B cell (primary cell): ENCODE measurements at regions not wholly inside any gene's neighbourhood (a gene's known extent, or its start where the extent isn't known, plus 50 kb on each side); places are given as distances from the start of the nearest gene placed in this dataset.

Experiments used
- ATAC-seq: fragments of 200-7000 bp; cut with Tn5 transposase; one replicate; pipeline ENCODE4 v1.10.0; 2021; ENCODE audit warnings: low read depth, mild to moderate bottlenecking, moderate number of reproducible peaks, moderate library complexity
- CTCF ChIA-PET: fragments of 350-600 bp; sonication (Branson Sonifier 250); formaldehyde crosslinking; loops from one replicate; lab custom pipeline; 2021; ENCODE audit warnings: antibody characterized with exemption, inconsistent platforms; lab: Charles Lee
- POLR2A ChIA-PET: fragments of 350-600 bp; sonication (Branson Sonifier 250); formaldehyde crosslinking; loops from one replicate; lab custom pipeline; 2021; ENCODE audit warnings: antibody characterized with exemption; lab: Charles Lee
- DNase-seq: peaks from one replicate; pipeline ENCODE4 v3.0.0; 2013
- H2AFZ ChIP-seq: 2 replicates; pipeline ENCODE4 v1.6.1; 2012; ENCODE audit warnings: mild to moderate bottlenecking, low read depth, low read length; ENCODE audit not compliant: insufficient read depth, poor library complexity, severe bottlenecking
- H3K27ac ChIP-seq, 2 donors: 1 replicate in 1 of 2; 2 replicates in 1 of 2; pipeline ENCODE4 v1.5.1; 2012 to 2013; ENCODE audit warnings: low read length in 2 of 2, mild to moderate bottlenecking in 2 of 2, moderate library complexity in 1 of 2
- H3K27me3 ChIP-seq, 4 experiments: fragments of 200-600 bp in 1 of 4; sonication (generic) in 1 of 4; replicated peaks in 1 of 4; 1 replicate in 2 of 4; 2 replicates in 2 of 4; pipeline versions ENCODE4 v1.6.1 to v1.7.0; 2013 to 2016; ENCODE audit warnings: low read length in 3 of 4, mild to moderate bottlenecking in 2 of 4, mixed read lengths in 1 of 4, moderate library complexity in 1 of 4; ENCODE audit not compliant: insufficient read depth in 4 of 4, control insufficient read depth in 3 of 4; ENCODE audit errors: control extremely low read depth in 1 of 4
- H3K36me3 ChIP-seq, 2 experiments: replicated peaks in 1 of 2; 1 replicate in 1 of 2; 2 replicates in 1 of 2; pipeline versions ENCODE4 v1.6.1 to v1.7.1; 2013; ENCODE audit warnings: low read length in 1 of 2; ENCODE audit not compliant: insufficient read depth in 2 of 2, control insufficient read depth in 1 of 2; ENCODE audit errors: control extremely low read depth in 1 of 2, extremely low read depth in 1 of 2
- H3K4me1 ChIP-seq, 2 donors: fragments of 200-600 bp in 1 of 2; sonication (generic) in 1 of 2; 1 replicate in 1 of 2; 2 replicates in 1 of 2; pipeline versions ENCODE4 v1.5.1 to v1.6.1; 2013 to 2017; ENCODE audit warnings: low read length in 2 of 2; ENCODE audit not compliant: control insufficient read depth in 2 of 2, insufficient read depth in 2 of 2
- H3K4me2 ChIP-seq: replicated peaks from 2 replicates; pipeline ENCODE3; 2012; ENCODE audit warnings: mild to moderate bottlenecking, low read depth, low read length; ENCODE audit not compliant: poor library complexity, severe bottlenecking
- H3K4me3 ChIP-seq, 5 experiments: fragments of 200-600 bp in 1 of 5; sonication (generic) in 1 of 5; 1 replicate in 3 of 5; 2 replicates in 2 of 5; pipeline versions ENCODE4 v1.5.1 to v1.7.0; 2011 to 2016; ENCODE audit warnings: low read length in 4 of 5, mild to moderate bottlenecking in 4 of 5, low read depth in 2 of 5, control low read depth in 1 of 5, moderate library complexity in 1 of 5; ENCODE audit not compliant: insufficient read depth in 1 of 5; ENCODE audit errors: control extremely low read depth in 1 of 5, extremely low read depth in 1 of 5
- H3K79me2 ChIP-seq: fragments of 200-600 bp; sonication (generic); one replicate; pipeline ENCODE4 v1.6.0; 2016; ENCODE audit warnings: low read length; ENCODE audit not compliant: control insufficient read depth, insufficient read depth
- H3K9ac ChIP-seq: fragments of 200-600 bp; sonication (generic); 2 replicates; pipeline ENCODE4 v1.6.1; 2017; ENCODE audit warnings: mild to moderate bottlenecking, low read length, moderate library complexity
- H3K9me3 ChIP-seq, 3 donors: one replicate each; pipeline versions ENCODE4 v1.6.1 to v1.7.1; 2013; ENCODE audit warnings: low read length in 2 of 3; ENCODE audit not compliant: control insufficient read depth in 2 of 3, insufficient read depth in 1 of 3; ENCODE audit errors: control extremely low read depth in 1 of 3
- H4K20me1 ChIP-seq: 2 replicates; pipeline ENCODE4 v1.6.0; 2012; ENCODE audit warnings: mild to moderate bottlenecking, low read length; ENCODE audit not compliant: insufficient read depth, control insufficient read depth, poor library complexity, severe bottlenecking
- H3K27ac Mint-ChIP-seq: one replicate; pipeline ENCODE4 v1.8.0; 2021; ENCODE audit warnings: mixed read lengths
- H3K27me3 Mint-ChIP-seq: one replicate; pipeline ENCODE4 v1.8.0; 2021; ENCODE audit warnings: mixed read lengths
- H3K4me1 Mint-ChIP-seq: one replicate; pipeline ENCODE4 v1.8.0; 2021; ENCODE audit warnings: mixed read lengths
- H3K4me3 Mint-ChIP-seq: one replicate; pipeline ENCODE4 v1.8.0; 2021; ENCODE audit warnings: mixed read lengths
- H3K9me3 Mint-ChIP-seq: one replicate; pipeline ENCODE4 v1.8.0; 2022; ENCODE audit warnings: mixed read lengths; ENCODE audit not compliant: insufficient read depth
- EZH2 ChIP-seq: IDR thresholded peaks from 2 replicates; pipeline ENCODE4 v1.6.1; 2012; ENCODE audit warnings: borderline replicate concordance, low read depth, mild to moderate bottlenecking, moderate library complexity, low read length; ENCODE audit not compliant: insufficient read depth, poor library complexity, severe bottlenecking
- WGBS: methylation state at CpG from one replicate; pipeline ENCODE4 v1.1.5; 2013; ENCODE audit warnings: missing lambda C conversion rate; ENCODE audit not compliant: insufficient coverage; 5-methylcytosine and 5-hydroxymethylcytosine counted together
- intact Hi-C: fragments of 100-400 bp; cut with micrococcal nuclease; formaldehyde crosslinking; loops from one replicate; pipeline ENCODE4 v1.10.0; 2022
- TF ChIP-seq, protein P1 (sequence below): fragments of 200-600 bp; IDR thresholded peaks from one replicate; pipeline ENCODE4 v1.8.0; 2022; ENCODE audit warnings: antibody characterized with exemption, mild to moderate bottlenecking

- no peaks in the 10 kb centered on the region for H3K4me1 Mint-ChIP-seq
- ATAC-seq (no peak), DNase-seq (no peak)
- no peak for TF ChIP-seq EZH2
- TF ChIP-seq, protein P1, sequence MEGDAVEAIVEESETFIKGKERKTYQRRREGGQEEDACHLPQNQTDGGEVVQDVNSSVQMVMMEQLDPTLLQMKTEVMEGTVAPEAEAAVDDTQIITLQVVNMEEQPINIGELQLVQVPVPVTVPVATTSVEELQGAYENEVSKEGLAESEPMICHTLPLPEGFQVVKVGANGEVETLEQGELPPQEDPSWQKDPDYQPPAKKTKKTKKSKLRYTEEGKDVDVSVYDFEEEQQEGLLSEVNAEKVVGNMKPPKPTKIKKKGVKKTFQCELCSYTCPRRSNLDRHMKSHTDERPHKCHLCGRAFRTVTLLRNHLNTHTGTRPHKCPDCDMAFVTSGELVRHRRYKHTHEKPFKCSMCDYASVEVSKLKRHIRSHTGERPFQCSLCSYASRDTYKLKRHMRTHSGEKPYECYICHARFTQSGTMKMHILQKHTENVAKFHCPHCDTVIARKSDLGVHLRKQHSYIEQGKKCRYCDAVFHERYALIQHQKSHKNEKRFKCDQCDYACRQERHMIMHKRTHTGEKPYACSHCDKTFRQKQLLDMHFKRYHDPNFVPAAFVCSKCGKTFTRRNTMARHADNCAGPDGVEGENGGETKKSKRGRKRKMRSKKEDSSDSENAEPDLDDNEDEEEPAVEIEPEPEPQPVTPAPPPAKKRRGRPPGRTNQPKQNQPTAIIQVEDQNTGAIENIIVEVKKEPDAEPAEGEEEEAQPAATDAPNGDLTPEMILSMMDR, result no peak
- peaks cover 5% of the 10 kb centered on the region for H3K27me3 Mint-ChIP-seq
- Histone ChIP-seq H3K9me3 (no peaks in the 10 kb centered on the region), H3K36me3 (no peaks in the 10 kb centered on the region), H3K9ac (no peak overlapping the region), H3K27me3 (no peaks in the 10 kb centered on the region), H3K4me3 (no peak overlapping the region), H3K4me2 (no peak overlapping the region), H2AFZ (no peak overlapping the region), H3K4me1 (no peaks in the 10 kb centered on the region), H3K27ac (no peak overlapping the region), H3K79me2 (no peaks in the 10 kb centered on the region), H4K20me1 (no peaks in the 10 kb centered on the region)
- no CpG with 5 or more reads among the region's 1 CpG for WGBS
- CTCF ChIA-PET, result no interaction called here
- intact Hi-C loops, result no loop called here
- H3K4me3 Mint-ChIP-seq, result no peak overlapping the region
- POLR2A ChIA-PET, result no interaction called here
- no peak overlapping the region for H3K27ac Mint-ChIP-seq
- H3K9me3 Mint-ChIP-seq, result peaks cover 4% of the 10 kb centered on the region
Observed at GRCh38 chr7:116380025-116380424, 119.5 kb upstream of the CAV2 start.

DNA sequence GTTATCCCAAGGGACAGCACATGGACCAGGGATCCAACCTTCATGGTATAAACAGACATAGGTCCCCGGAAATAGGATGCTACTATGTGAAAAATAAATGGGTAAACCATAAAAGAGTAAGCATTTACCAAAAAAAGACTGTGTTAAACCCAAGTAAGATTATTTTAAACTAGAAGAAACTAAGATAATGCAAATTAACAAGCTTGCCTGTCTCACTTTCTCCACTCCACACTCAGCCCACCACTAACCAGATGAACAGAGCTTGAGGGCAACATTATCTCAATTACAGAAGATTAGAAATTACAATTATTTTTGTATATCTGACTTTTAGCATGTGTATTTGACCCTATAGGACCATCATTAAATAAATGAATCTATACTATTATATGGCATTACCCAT is 117.2 kb upstream of the CAV2 start:
- TF ChIP-seq, protein P1, result no peak
- TF ChIP-seq EZH2, result no peak
- no peak overlapping the region for H3K27ac Mint-ChIP-seq
- ATAC-seq (no peak), DNase-seq (no peak)
- Histone ChIP-seq H3K9ac (no peak overlapping the region), H3K4me2 (no peak overlapping the region), H3K4me1 (no peaks in the 10 kb centered on the region), H3K4me3 (no peak overlapping the region), H3K27ac (no peak overlapping the region), H2AFZ (no peak overlapping the region), H3K79me2 (no peaks in the 10 kb centered on the region), H4K20me1 (no peaks in the 10 kb centered on the region), H3K9me3 (no peaks in the 10 kb centered on the region), H3K36me3 (no peaks in the 10 kb centered on the region), H3K27me3 (no peaks in the 10 kb centered on the region)
- intact Hi-C loops, result no loop called here
- CTCF ChIA-PET, result no interaction called here
- peaks cover 11% of the 10 kb centered on the region for H3K27me3 Mint-ChIP-seq
- peaks cover 2% of the 10 kb centered on the region for H3K9me3 Mint-ChIP-seq
- POLR2A ChIA-PET, result no interaction called here
- WGBS, result no CpG with 5 or more reads among the region's 1 CpG
- no peak overlapping the region for H3K4me3 Mint-ChIP-seq
- H3K4me1 Mint-ChIP-seq, result no peaks in the 10 kb centered on the region
